OCI-LY7 (cell line): ENCODE measurements at regions not wholly inside any gene's neighbourhood (a gene's known extent, or its start where the extent isn't known, plus 50 kb on each side); places are given as distances from the start of the nearest gene placed in this dataset.

ENCODE experiments used
- BruUV-seq: library from RNA; stranded (reverse); fragments of 400-500 nt; replicated peaks from 2 replicates; lab custom pipeline; 2021; lab: Mats Ljungman, UMichigan
- CTCF ChIA-PET: fragments of 300-600 bp; sonication (Branson Sonifier 250); formaldehyde crosslinking; loops from one replicate; lab custom pipeline; 2022; ENCODE audit warnings: antibody characterized with exemption; ENCODE audit not compliant: unreplicated experiment; lab: Charles Lee
- POLR2A ChIA-PET: fragments of 300-600 bp; sonication (Branson Sonifier 250); formaldehyde crosslinking; loops from one replicate; lab custom pipeline; 2022; ENCODE audit warnings: antibody characterized with exemption; lab: Charles Lee
- DNase-seq: peaks from one replicate; pipeline ENCODE4 v3.0.0-alpha.2; 2015; ENCODE audit warnings: low spot score
- H2AFZ ChIP-seq: fragments of 200-600 bp; sonication (generic), shearing (Covaris generic); 2 replicates; pipeline ENCODE4 v1.6.1; 2014; ENCODE audit warnings: mild to moderate bottlenecking, antibody characterized with exemption, low read length, moderate library complexity
- H3K27ac ChIP-seq: fragments of 200-600 bp; sonication (generic); 2 replicates; pipeline ENCODE4 v1.5.1; 2014; ENCODE audit warnings: mixed run types, low read depth, mild to moderate bottlenecking, moderate library complexity, low read length, inconsistent platforms; ENCODE audit not compliant: poor library complexity, severe bottlenecking
- H3K36me3 ChIP-seq: fragments of 200-600 bp; sonication (generic); 2 replicates; pipeline ENCODE4 v1.6.1; 2014; ENCODE audit warnings: mild to moderate bottlenecking, antibody characterized with exemption, low read length, moderate library complexity, mixed read lengths; ENCODE audit not compliant: insufficient read depth
- H3K4me1 ChIP-seq: fragments of 200-600 bp; sonication (generic); 2 replicates; pipeline ENCODE4 v1.5.1; 2014; ENCODE audit warnings: mild to moderate bottlenecking, low read length; ENCODE audit not compliant: insufficient read depth, poor library complexity, severe bottlenecking
- H3K4me2 ChIP-seq: fragments of 200-600 bp; sonication (generic); 2 replicates; pipeline ENCODE4 v1.6.1; 2014; ENCODE audit warnings: mild to moderate bottlenecking, low read length
- H3K4me3 ChIP-seq: fragments of 200-600 bp; sonication (generic); 2 replicates; pipeline ENCODE4 v1.5.1; 2014; ENCODE audit warnings: mild to moderate bottlenecking, low read depth, low read length; ENCODE audit not compliant: poor library complexity, severe bottlenecking
- H3K79me2 ChIP-seq: fragments of 200-600 bp; sonication (generic); 2 replicates; pipeline ENCODE4 v1.6.1; 2016; ENCODE audit warnings: low read depth, mild to moderate bottlenecking, low read length, moderate library complexity, mixed read lengths; ENCODE audit not compliant: insufficient read depth
- H3K9me2 ChIP-seq: fragments of 200-600 bp; sonication (generic); 2 replicates; pipeline ENCODE4 v1.6.1; 2016; ENCODE audit warnings: mild to moderate bottlenecking, low read length, mixed read lengths; ENCODE audit not compliant: insufficient read depth
- H3K9me3 ChIP-seq: fragments of 200-600 bp; sonication (generic); 2 replicates; pipeline ENCODE4 v1.6.1; 2014; ENCODE audit warnings: mild to moderate bottlenecking, mixed run types, low read length, mixed read lengths
- H4K20me1 ChIP-seq: fragments of 200-600 bp; sonication (generic); 2 replicates; pipeline ENCODE4 v1.6.1; 2014; ENCODE audit warnings: mild to moderate bottlenecking, antibody characterized with exemption, low read length, moderate library complexity, mixed read lengths; ENCODE audit not compliant: insufficient read depth
- CTCF ChIP-seq: fragments of 200-600 bp; sonication (generic); conservative IDR thresholded peaks from 2 replicates; pipeline ENCODE4 v1.5.1; 2014; ENCODE audit warnings: mild to moderate bottlenecking, antibody characterized with exemption, low read length, moderate library complexity, mixed read lengths
- EZH2phosphoT487 ChIP-seq: fragments of 200-600 bp; sonication (generic); IDR thresholded peaks from 2 replicates; pipeline ENCODE4 v1.6.1; 2018; ENCODE audit warnings: low read depth, borderline replicate concordance, mild to moderate bottlenecking, mixed run types, antibody characterized with exemption, low read length, moderate library complexity, mixed read lengths
- intact Hi-C: fragments of 100-400 bp; cut with micrococcal nuclease; formaldehyde crosslinking; loops from one replicate; pipeline ENCODE4 v1.10.0; 2022; ENCODE audit not compliant: unreplicated experiment

- no peak overlapping the region for H3K4me3 ChIP-seq
- no peaks in the 10 kb centered on the region for H3K9me2 ChIP-seq
- no peaks in the 10 kb centered on the region for H3K9me3 ChIP-seq
- no peaks in the 10 kb centered on the region for H3K4me1 ChIP-seq
- no peaks in the 10 kb centered on the region for H3K79me2 ChIP-seq
- H2AFZ ChIP-seq = no peak overlapping the region
- no peak overlapping the region for H3K27ac ChIP-seq
- no peaks in the 10 kb centered on the region for H3K36me3 ChIP-seq
- intact Hi-C loops = no loop called here
- H3K4me2 ChIP-seq = no peak overlapping the region
- TF ChIP-seq CTCF (no peak), EZH2phosphoT487 (no peak)
- CTCF ChIA-PET = no interaction called here
- DNase-seq = no peak
- no peaks in the 10 kb centered on the region for H4K20me1 ChIP-seq
- no TSS peak for BruUV-seq
- POLR2A ChIA-PET = no interaction called here
Measured at GRCh38 chrX:19177721-19178120, 55.5 kb upstream of the ADGRG2 start.

GRCh38 chrX:19178402-19178801 lies 56.1 kb upstream of the ADGRG2 start:
- no TSS peak for BruUV-seq
- CTCF ChIA-PET = no interaction called here

GRCh38 chrX:19179389-19179788 lies 57.1 kb upstream of the ADGRG2 start:
- CTCF ChIA-PET = no interaction called here
- no peak overlapping the region for H3K27ac ChIP-seq
- no peaks in the 10 kb centered on the region for H3K9me2 ChIP-seq
- H3K9me3 ChIP-seq = no peaks in the 10 kb centered on the region
- H3K4me2 ChIP-seq = no peak overlapping the region
- TF ChIP-seq CTCF (no peak), EZH2phosphoT487 (no peak)
- H3K36me3 ChIP-seq = no peaks in the 10 kb centered on the region
- no peak overlapping the region for H2AFZ ChIP-seq
- H4K20me1 ChIP-seq = no peaks in the 10 kb centered on the region
- DNase-seq = no peak
- POLR2A ChIA-PET = no interaction called here
- intact Hi-C loops = no loop called here
- no peaks in the 10 kb centered on the region for H3K79me2 ChIP-seq
- BruUV-seq = no TSS peak
- H3K4me3 ChIP-seq = no peak overlapping the region
- H3K4me1 ChIP-seq = no peaks in the 10 kb centered on the region

More at GRCh38 chrX:19178402-19178801, 56.1 kb upstream of the ADGRG2 start:
- no peak for DNase-seq
- H3K9me2 ChIP-seq = no peaks in the 10 kb centered on the region
- H3K4me3 ChIP-seq = no peak overlapping the region
- no peaks in the 10 kb centered on the region for H3K36me3 ChIP-seq
- H3K79me2 ChIP-seq = no peaks in the 10 kb centered on the region
- H4K20me1 ChIP-seq = no peaks in the 10 kb centered on the region
- no peaks in the 10 kb centered on the region for H3K9me3 ChIP-seq
- H3K4me2 ChIP-seq = no peak overlapping the region
- POLR2A ChIA-PET = no interaction called here
- no peak overlapping the region for H2AFZ ChIP-seq
- TF ChIP-seq CTCF = no peak
- TF ChIP-seq EZH2phosphoT487 = no peak
- intact Hi-C loops = no loop called here
- no peaks in the 10 kb centered on the region for H3K4me1 ChIP-seq
- no peak overlapping the region for H3K27ac ChIP-seq
